ENCODE measurements at regions not wholly inside any gene's neighbourhood (a gene's known extent, or its start where the extent isn't known, plus 50 kb on each side); places are given as distances from the start of the nearest gene placed in this dataset.

DNA sequence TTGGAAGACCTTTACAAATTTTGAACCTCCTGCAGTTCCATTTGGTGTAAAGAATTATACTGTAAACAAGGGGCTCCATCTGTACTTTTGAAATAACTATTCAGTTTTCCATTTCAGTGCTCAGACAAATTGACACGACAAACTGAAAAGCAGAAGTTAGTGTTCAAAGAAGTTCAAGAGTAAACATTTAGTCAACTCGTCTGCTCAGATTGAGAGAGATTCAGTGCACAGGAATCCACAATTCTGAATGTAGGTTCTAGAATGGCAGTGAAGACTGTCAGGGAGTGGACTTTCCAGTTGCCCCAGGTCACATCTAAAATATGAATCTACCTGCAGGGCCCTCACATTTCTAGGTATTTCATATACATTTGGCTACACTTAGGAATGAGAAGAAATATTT lies 322.3 kb upstream of the TCF4 start:
- Histone ChIP-seq H3K14ac (replicated peaks; ENCODE audit: low read depth, low read length) (no peak overlapping the region), H4K91ac (ENCODE audit: insufficient read depth, low read depth, low read length) (no peak overlapping the region), H3K36me3 (ENCODE audit: control insufficient read depth, insufficient read depth, low read length) (no peaks in the 10 kb centered on the region), H3K79me1 (ENCODE audit: low read depth in 1 of 2, low read length in 2 of 2) (no peaks in the 10 kb centered on the region), H3K23ac (ENCODE audit: low read depth, low read length) (no peak overlapping the region), H3K56ac (ENCODE audit: extremely low read depth, insufficient read depth, low read length) (no peak overlapping the region), H4K8ac (ENCODE audit: low read depth in 2 of 2, low read length in 2 of 2) (no peak overlapping the region), H3K27ac (ENCODE audit: insufficient read depth, low read length) (no peak overlapping the region), H3K4me1 (ENCODE audit: control insufficient read depth, insufficient read depth, low read length) (no peaks in the 10 kb centered on the region), H2AK5ac (ENCODE audit: low read depth, low read length) (no peak overlapping the region), H2BK120ac (ENCODE audit: low read depth, low read length) (no peak overlapping the region), H2BK5ac (ENCODE audit: low read depth, low read length, poor library complexity, severe bottlenecking) (no peak overlapping the region), H2BK20ac (ENCODE audit: low read depth, low read length) (no peak overlapping the region), H3K9me1 (ENCODE audit: insufficient read depth, low read length) (no peaks in the 10 kb centered on the region), H3K4ac (ENCODE audit: low read depth, low read length) (no peak overlapping the region), H3K9ac (ENCODE audit: low read depth, low read length) (no peak overlapping the region), H2BK15ac (ENCODE audit: low read depth, low read length) (no peak overlapping the region), H2AK9ac (replicated peaks; ENCODE audit: low read depth, low read length, poor library complexity) (no peak overlapping the region), H4K5ac (ENCODE audit: low read depth, low read length) (no peak overlapping the region), H3K4me3 (ENCODE audit: insufficient read depth, low read depth, low read length) (no peak overlapping the region), H4K20me1 (ENCODE audit: insufficient read depth, low read length) (no peaks in the 10 kb centered on the region), H3K27me3 (ENCODE audit: control insufficient read depth, insufficient read depth, low read length) (no peaks in the 10 kb centered on the region), H3K9me3 (ENCODE audit: control insufficient read depth, insufficient read depth, low read length) (no peaks in the 10 kb centered on the region), H2AFZ (replicated peaks; ENCODE audit: low read length, poor library complexity) (no peak overlapping the region), H3K18ac (ENCODE audit: low read depth, low read length) (no peak overlapping the region), H3K4me2 (ENCODE audit: low read depth, low read length) (peak overlapping the region; percentile 21; the same call in 1 of the 2 replicates)
- 0% methylated on average over 1 of the region's 2 CpGs; no CpG with 5 or more reads in 1 of the 2 experiments for WGBS, 2 experiments (ENCODE audit: extremely low coverage in 2 of 2, insufficient read length in 1 of 2)
- peak; percentile 26 for DNase-seq
- TF ChIP-seq MXI1 (IDR thresholded peaks at IDR 0.05; ENCODE audit: borderline replicate concordance, low read depth, low read length) (no peak), MAZ (IDR thresholded peaks at IDR 0.05; ENCODE audit: borderline replicate concordance, low read depth, low read length) (no peak), NFE2L2 (IDR thresholded peaks at IDR 0.05; ENCODE audit: low read depth, low read length) (no peak), SMC3 (IDR thresholded peaks at IDR 0.05; ENCODE audit: low read depth, low read length) (no peak), MAFK (IDR thresholded peaks at IDR 0.05; ENCODE audit: low read depth, low read length) (no peak), RFX5 (IDR thresholded peaks at IDR 0.05; ENCODE audit: low read depth, low read length) (no peak), CEBPB (IDR thresholded peaks at IDR 0.05; ENCODE audit: low read depth, low read length) (no peak), USF2 (IDR thresholded peaks at IDR 0.05; ENCODE audit: low read depth, low read length) (no peak), BHLHE40 (IDR thresholded peaks at IDR 0.05; ENCODE audit: low read depth, low read length) (no peak), CHD1 (IDR thresholded peaks at IDR 0.05; ENCODE audit: low read depth, low read length) (no peak), CTCF (conservative IDR thresholded peaks at IDR 0.05; ENCODE audit: low read depth, low read length) (no peak)
- TF ChIP-seq, protein P1, sequence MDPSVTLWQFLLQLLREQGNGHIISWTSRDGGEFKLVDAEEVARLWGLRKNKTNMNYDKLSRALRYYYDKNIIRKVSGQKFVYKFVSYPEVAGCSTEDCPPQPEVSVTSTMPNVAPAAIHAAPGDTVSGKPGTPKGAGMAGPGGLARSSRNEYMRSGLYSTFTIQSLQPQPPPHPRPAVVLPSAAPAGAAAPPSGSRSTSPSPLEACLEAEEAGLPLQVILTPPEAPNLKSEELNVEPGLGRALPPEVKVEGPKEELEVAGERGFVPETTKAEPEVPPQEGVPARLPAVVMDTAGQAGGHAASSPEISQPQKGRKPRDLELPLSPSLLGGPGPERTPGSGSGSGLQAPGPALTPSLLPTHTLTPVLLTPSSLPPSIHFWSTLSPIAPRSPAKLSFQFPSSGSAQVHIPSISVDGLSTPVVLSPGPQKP (IDR thresholded peaks at IDR 0.05; ENCODE audit: borderline replicate concordance, low read depth, low read length), result no peak
- BruUV-seq (replicated peaks), result no TSS peak
- POLR2A ChIA-PET (ENCODE audit: unreplicated experiment), result no interaction called here
- intact Hi-C loops (cut with micrococcal nuclease) (no loop called here), dilution Hi-C loops (cut with HindIII; ENCODE audit: low sequenced_read_pairs, unreplicated experiment) (no loop called here), in situ Hi-C loops (cut with MboI; ENCODE audit: low sequenced_read_pairs) (no loop called here)
- CTCF ChIA-PET, result no interaction called here
- ATAC-seq (ENCODE audit: low read depth), result peak; percentile 62

Measured in IMR-90 (cell line).